ENCODE measurements at regions not wholly inside any gene's neighbourhood (a gene's known extent, or its start where the extent isn't known, plus 50 kb on each side); places are given as distances from the start of the nearest gene placed in this dataset.
A peak's percentile ranks its signal among the peaks of the same experiment; 100 is the strongest.

GRCh38 chr5:105587963-105588662 is 2025.5 kb upstream of the NUDT12 start:
- peaks cover 0 to 2% of the 10 kb centered on the region in 2 experiments; a peak in 2 of 4 replicates for H3K4me1 ChIP-seq (ENCODE audit: control insufficient read depth in 1 of 2, insufficient read depth in 2 of 2, low read depth in 1 of 2, low read length in 1 of 2)
- H3K27me3 ChIP-seq (ENCODE audit: insufficient read depth): no peaks in the 10 kb centered on the region
- H3K79me2 ChIP-seq (ENCODE audit: insufficient read depth): no peaks in the 10 kb centered on the region
- H3F3A ChIP-seq (replicated peaks; ENCODE audit: insufficient read depth): no peaks in the 10 kb centered on the region
- no peaks in the 10 kb centered on the region for H3K9me3 ChIP-seq
- 72% methylated on average over 6 of the region's 6 CpGs for whole genome bisulfite sequencing (ENCODE audit: low lambda C conversion rate)
- H3K9ac ChIP-seq: no peak overlapping the region
- H2AFZ ChIP-seq (ENCODE audit: low read depth): peak overlapping the region; percentile 56; the same call in 1 of the 2 replicates
- H4K20me1 ChIP-seq (ENCODE audit: insufficient read depth): no peaks in the 10 kb centered on the region
- no peaks in the 10 kb centered on the region for H3K36me3 ChIP-seq (replicated peaks in 1 of 2; ENCODE audit: control insufficient read depth in 1 of 2, insufficient read depth in 2 of 2, low read length in 1 of 2)
- no peaks in the 10 kb centered on the region for H3K9me2 ChIP-seq
- H3K27ac ChIP-seq (ENCODE audit: low read depth in 2 of 2, low read length in 1 of 2): no peak overlapping the region
- H3K4me2 ChIP-seq: no peak overlapping the region
- H3K4me3 ChIP-seq (ENCODE audit: low read depth in 2 of 2, low read length in 1 of 2): no peak overlapping the region
- POLR2A ChIA-PET: no interaction called here
- CTCF ChIA-PET: no interaction called here
- no peak for TF ChIP-seq EP300 (IDR thresholded peaks at IDR 0.05; ENCODE audit: borderline replicate concordance in 1 of 2, low read depth in 1 of 2, low read length in 1 of 2)
- no peak for TF ChIP-seq CHD2 (IDR thresholded peaks at IDR 0.05; ENCODE audit: low read length, partially characterized antibody)
- TF ChIP-seq GABPA (IDR thresholded peaks at IDR 0.05; ENCODE audit: low read depth): no peak
- no peak for TF ChIP-seq TEAD4 (IDR thresholded peaks at IDR 0.05; ENCODE audit: borderline replicate concordance, insufficient read depth)
- TF ChIP-seq NFIC (IDR thresholded peaks at IDR 0.05; ENCODE audit: borderline replicate concordance): no peak
- no peak for DNase-seq

GRCh38 chr5:105581988-105582690 is 2019.5 kb upstream of the NUDT12 start:
- POLR2A ChIA-PET: no interaction called here

GRCh38 chr5:105573575-105573974 is 2011.0 kb upstream of the NUDT12 start:
- no peaks in the 10 kb centered on the region for H3F3A ChIP-seq (replicated peaks; ENCODE audit: insufficient read depth)
- CTCF ChIA-PET: no interaction called here
- H4K20me1 ChIP-seq (ENCODE audit: insufficient read depth): no peaks in the 10 kb centered on the region
- H3K4me2 ChIP-seq: no peak overlapping the region
- H3K79me2 ChIP-seq (ENCODE audit: insufficient read depth): no peaks in the 10 kb centered on the region
- H3K9ac ChIP-seq: no peak overlapping the region
- H2AFZ ChIP-seq (ENCODE audit: low read depth): no peak overlapping the region
- no peaks in the 10 kb centered on the region for H3K27me3 ChIP-seq (ENCODE audit: insufficient read depth)
- no peak overlapping the region for H3K4me3 ChIP-seq (ENCODE audit: low read depth in 2 of 2, low read length in 1 of 2)
- H3K4me1 ChIP-seq (ENCODE audit: control insufficient read depth in 1 of 2, insufficient read depth in 2 of 2, low read depth in 1 of 2, low read length in 1 of 2): no peaks in the 10 kb centered on the region
- no peak overlapping the region for H3K27ac ChIP-seq (ENCODE audit: low read depth in 2 of 2, low read length in 1 of 2)
- POLR2A ChIA-PET: no interaction called here
- no peaks in the 10 kb centered on the region for H3K36me3 ChIP-seq (replicated peaks in 1 of 2; ENCODE audit: control insufficient read depth in 1 of 2, insufficient read depth in 2 of 2, low read length in 1 of 2)
- no peaks in the 10 kb centered on the region; the same call in 1 of the 2 replicates for H3K9me2 ChIP-seq
- DNase-seq: no peak
- no peaks in the 10 kb centered on the region for H3K9me3 ChIP-seq
- TF ChIP-seq IRF3 (IDR thresholded peaks at IDR 0.05; ENCODE audit: low read depth, low read length) (no peak), NFIC (IDR thresholded peaks at IDR 0.05; ENCODE audit: borderline replicate concordance) (no peak), RCOR1 (IDR thresholded peaks at IDR 0.05; ENCODE audit: low read length) (no peak), SIN3A (IDR thresholded peaks at IDR 0.05; ENCODE audit: borderline replicate concordance, low read depth, low read length) (no peak), RXRA (IDR thresholded peaks at IDR 0.05; ENCODE audit: borderline replicate concordance, low read depth) (no peak), MAX (IDR thresholded peaks at IDR 0.05; ENCODE audit: low read depth) (no peak), TCF12 (IDR thresholded peaks at IDR 0.05) (no peak), NRF1 (IDR thresholded peaks at IDR 0.05; ENCODE audit: low read depth, low read length) (no peak), MXI1 (IDR thresholded peaks at IDR 0.05; ENCODE audit: low read depth, low read length) (no peak), GATA2 (CRISPR knock-in tag; IDR thresholded peaks at IDR 0.05) (no peak), EZH2phosphoT487 (IDR thresholded peaks at IDR 0.05; ENCODE audit: borderline replicate concordance, low read depth) (no peak)

More at GRCh38 chr5:105581988-105582690, 2019.5 kb upstream of the NUDT12 start:
- no peaks in the 10 kb centered on the region for H3K9me3 ChIP-seq
- TF ChIP-seq RAD21 (IDR thresholded peaks at IDR 0.05; ENCODE audit: low read length): 0 out of 2 replicates have a peak, but pooled peaks have one; percentile 1
- TF ChIP-seq TCF12 (IDR thresholded peaks at IDR 0.05): no peak
- no peaks in the 10 kb centered on the region for H3K27me3 ChIP-seq (ENCODE audit: insufficient read depth)
- 39% methylated on average over 4 of the region's 7 CpGs for WGBS (ENCODE audit: low lambda C conversion rate)
- no peaks in the 10 kb centered on the region for H3F3A ChIP-seq (replicated peaks; ENCODE audit: insufficient read depth)
- CTCF ChIA-PET: no interaction called here
- no peaks in the 10 kb centered on the region for H3K79me2 ChIP-seq (ENCODE audit: insufficient read depth)
- peak; percentile 8 for DNase-seq
- no peak overlapping the region for H2AFZ ChIP-seq (ENCODE audit: low read depth)
- no peak overlapping the region for H3K9ac ChIP-seq
- H3K4me3 ChIP-seq (ENCODE audit: low read depth in 2 of 2, low read length in 1 of 2): no peak overlapping the region
- peaks cover 0 to 6% of the 10 kb centered on the region in 2 experiments; a peak in 1 of 4 replicates for H3K4me1 ChIP-seq (ENCODE audit: control insufficient read depth in 1 of 2, insufficient read depth in 2 of 2, low read depth in 1 of 2, low read length in 1 of 2)
- H3K36me3 ChIP-seq (replicated peaks in 1 of 2; ENCODE audit: control insufficient read depth in 1 of 2, insufficient read depth in 2 of 2, low read length in 1 of 2): no peaks in the 10 kb centered on the region
- H4K20me1 ChIP-seq (ENCODE audit: insufficient read depth): no peaks in the 10 kb centered on the region
- H3K4me2 ChIP-seq: no peak overlapping the region
- peak overlapping the region in 1 of 2 experiments; percentile 83; a peak in 2 of 4 replicates for H3K27ac ChIP-seq (ENCODE audit: low read depth in 2 of 2, low read length in 1 of 2)
- no peaks in the 10 kb centered on the region; the same call in 1 of the 2 replicates for H3K9me2 ChIP-seq
